ENCODE measurements at regions not wholly inside any gene's neighbourhood (a gene's known extent, or its start where the extent isn't known, plus 50 kb on each side); places are given as distances from the start of the nearest gene placed in this dataset.

DNA sequence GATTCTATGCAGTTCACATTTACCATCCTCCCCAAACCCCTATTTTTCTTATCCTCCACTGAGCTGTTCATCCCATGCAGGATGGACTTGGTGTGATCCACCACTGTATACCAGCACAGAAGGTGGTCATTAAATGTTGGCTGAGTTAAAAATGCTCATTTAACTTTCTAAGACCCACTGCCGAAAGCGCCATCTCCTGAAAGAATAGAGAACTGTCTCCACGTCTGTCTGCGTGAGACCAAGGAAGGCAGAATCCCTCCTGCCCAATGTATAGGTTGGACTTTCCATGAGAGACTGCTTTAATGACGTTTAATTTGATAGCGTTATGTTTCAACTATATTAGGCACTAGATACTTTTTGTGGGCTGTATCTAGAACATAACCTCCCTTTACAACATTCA lies 124.3 kb downstream of the GPAM start:
- intact Hi-C loops (cut with micrococcal nuclease) (no loop called here), dilution Hi-C loops (cut with MboI; ENCODE audit: extremely low pct_ligation_motif_present, low sequenced_read_pairs) (no loop called here)
- H3K4me2 ChIP-seq (ENCODE audit: insufficient read depth, low read length): no peak overlapping the region
- H3K79me2 ChIP-seq (ENCODE audit: control insufficient read depth, insufficient read depth, low read length): no peaks in the 10 kb centered on the region
- H3K4me1 ChIP-seq (ENCODE audit: control insufficient read depth, extremely low read depth, insufficient read depth, low read length): no peaks in the 10 kb centered on the region
- no peaks in the 10 kb centered on the region for H4K20me1 ChIP-seq (replicated peaks; ENCODE audit: control insufficient read depth, extremely low read depth, insufficient read depth, low read length)
- no peak overlapping the region for H3K9ac ChIP-seq (replicated peaks; ENCODE audit: extremely low read depth, insufficient read depth, low read length)
- CTCF ChIA-PET: no interaction called here
- H3K9me3 ChIP-seq (replicated peaks; ENCODE audit: control insufficient read depth, insufficient read depth, low read length): no peaks in the 10 kb centered on the region
- TF ChIP-seq GATA2 (IDR thresholded peaks at IDR 0.05; ENCODE audit: insufficient read depth, insufficient read length, low read depth, low read length) (no peak), POLR2A (IDR thresholded peaks at IDR 0.05; ENCODE audit: low read depth, low read length) (no peak), FOS (IDR thresholded peaks at IDR 0.05; ENCODE audit: borderline replicate concordance, insufficient read depth, low read length) (no peak), EZH2 (IDR thresholded peaks at IDR 0.05; ENCODE audit: borderline replicate concordance, low read depth, low read length, severe bottlenecking) (no peak), POLR2AphosphoS5 (IDR thresholded peaks at IDR 0.05; ENCODE audit: insufficient read depth, low read depth, low read length) (no peak), MYC (IDR thresholded peaks at IDR 0.05; ENCODE audit: low read depth, low read length) (no peak), JUN (IDR thresholded peaks at IDR 0.05; ENCODE audit: borderline replicate concordance, insufficient read depth, insufficient read length, low read depth) (no peak)
- TF ChIP-seq, protein P1, sequence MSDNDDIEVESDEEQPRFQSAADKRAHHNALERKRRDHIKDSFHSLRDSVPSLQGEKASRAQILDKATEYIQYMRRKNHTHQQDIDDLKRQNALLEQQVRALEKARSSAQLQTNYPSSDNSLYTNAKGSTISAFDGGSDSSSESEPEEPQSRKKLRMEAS (IDR thresholded peaks at IDR 0.05; ENCODE audit: insufficient read depth, insufficient read length): no peak
- TF ChIP-seq, protein P2, sequence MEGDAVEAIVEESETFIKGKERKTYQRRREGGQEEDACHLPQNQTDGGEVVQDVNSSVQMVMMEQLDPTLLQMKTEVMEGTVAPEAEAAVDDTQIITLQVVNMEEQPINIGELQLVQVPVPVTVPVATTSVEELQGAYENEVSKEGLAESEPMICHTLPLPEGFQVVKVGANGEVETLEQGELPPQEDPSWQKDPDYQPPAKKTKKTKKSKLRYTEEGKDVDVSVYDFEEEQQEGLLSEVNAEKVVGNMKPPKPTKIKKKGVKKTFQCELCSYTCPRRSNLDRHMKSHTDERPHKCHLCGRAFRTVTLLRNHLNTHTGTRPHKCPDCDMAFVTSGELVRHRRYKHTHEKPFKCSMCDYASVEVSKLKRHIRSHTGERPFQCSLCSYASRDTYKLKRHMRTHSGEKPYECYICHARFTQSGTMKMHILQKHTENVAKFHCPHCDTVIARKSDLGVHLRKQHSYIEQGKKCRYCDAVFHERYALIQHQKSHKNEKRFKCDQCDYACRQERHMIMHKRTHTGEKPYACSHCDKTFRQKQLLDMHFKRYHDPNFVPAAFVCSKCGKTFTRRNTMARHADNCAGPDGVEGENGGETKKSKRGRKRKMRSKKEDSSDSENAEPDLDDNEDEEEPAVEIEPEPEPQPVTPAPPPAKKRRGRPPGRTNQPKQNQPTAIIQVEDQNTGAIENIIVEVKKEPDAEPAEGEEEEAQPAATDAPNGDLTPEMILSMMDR (IDR thresholded peaks at IDR 0.05; ENCODE audit: extremely low read depth in 1 of 2, insufficient read depth in 1 of 2, low read depth in 1 of 2, low read length in 2 of 2): no peak
- no peak overlapping the region for H3K4me3 ChIP-seq (replicated peaks in 1 of 3; ENCODE audit: insufficient read depth in 1 of 3, low read depth in 1 of 3, low read length in 3 of 3)
- POLR2A ChIA-PET: no interaction called here
- H2AFZ ChIP-seq (ENCODE audit: low read depth, low read length): no peak overlapping the region
- no peaks in the 10 kb centered on the region for H3K9me1 ChIP-seq (replicated peaks; ENCODE audit: control insufficient read depth, extremely low read depth, insufficient read depth, low read length)
- no TSS peak for BruUV-seq (replicated peaks)
- DNase-seq (ENCODE audit: low read depth, low spot score): no peak
- H3K27me3 ChIP-seq (ENCODE audit: control insufficient read depth in 2 of 2, insufficient read depth in 2 of 2, low read length in 2 of 2): no peaks in the 10 kb centered on the region
- no peak for FAIRE-seq
- no peak overlapping the region for H3K27ac ChIP-seq (ENCODE audit: insufficient read depth, low read depth, low read length)
- H3K36me3 ChIP-seq (ENCODE audit: control insufficient read depth in 2 of 2, extremely low read depth in 1 of 2, insufficient read depth in 2 of 2, low read length in 2 of 2): no peaks in the 10 kb centered on the region

Data from endothelial cell of umbilical vein (primary cell).